ENCODE measurements at regions not wholly inside any gene's neighbourhood (a gene's known extent, or its start where the extent isn't known, plus 50 kb on each side); places are given as distances from the start of the nearest gene placed in this dataset.
"Not testable (repeated sequence)": the region's sequence is repeated elsewhere in the genome, so short reads cannot be mapped to it uniquely, and the experiment has no call there.

DNA sequence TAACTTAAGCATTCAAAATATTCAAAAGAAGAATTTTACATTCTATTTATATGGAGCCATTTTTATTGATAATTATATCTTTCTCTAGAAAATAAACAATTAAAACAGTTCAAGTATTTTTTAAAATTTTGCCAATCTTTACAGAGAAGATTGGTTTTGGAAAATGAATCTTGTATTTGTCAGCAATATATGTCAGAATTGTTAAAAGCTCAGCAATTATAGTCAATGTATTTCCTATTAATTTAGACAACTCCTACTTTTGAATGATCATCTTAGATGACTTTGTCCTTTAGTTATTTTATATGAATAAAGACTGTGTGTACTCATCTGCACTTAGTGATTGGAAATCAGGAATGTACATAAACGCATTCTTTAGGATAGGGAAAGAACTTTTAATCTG, 223.9 kb upstream of the MAD2L1 start:
- no peak for DNase-seq

DNA sequence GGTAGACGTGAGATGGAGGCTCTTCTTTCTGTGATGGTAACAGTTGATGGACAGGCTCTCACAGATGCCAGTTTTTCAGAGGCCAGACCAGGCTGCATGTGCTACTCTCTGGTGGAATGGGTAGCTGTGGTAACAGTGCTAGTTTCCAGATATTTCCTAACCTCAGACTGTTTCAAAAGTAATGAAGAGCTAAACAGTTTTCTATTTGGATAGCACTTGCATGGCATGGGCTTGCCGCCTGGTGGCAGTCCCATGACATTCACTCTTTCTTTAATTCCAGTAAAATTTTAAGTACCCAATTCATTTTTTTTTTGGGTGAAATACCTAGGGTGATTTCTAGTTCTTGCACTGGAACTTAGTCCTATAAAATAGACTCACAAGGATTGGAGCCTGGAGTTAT, 220.2 kb upstream of the MAD2L1 start:
- DNase-seq, result no peak

DNA sequence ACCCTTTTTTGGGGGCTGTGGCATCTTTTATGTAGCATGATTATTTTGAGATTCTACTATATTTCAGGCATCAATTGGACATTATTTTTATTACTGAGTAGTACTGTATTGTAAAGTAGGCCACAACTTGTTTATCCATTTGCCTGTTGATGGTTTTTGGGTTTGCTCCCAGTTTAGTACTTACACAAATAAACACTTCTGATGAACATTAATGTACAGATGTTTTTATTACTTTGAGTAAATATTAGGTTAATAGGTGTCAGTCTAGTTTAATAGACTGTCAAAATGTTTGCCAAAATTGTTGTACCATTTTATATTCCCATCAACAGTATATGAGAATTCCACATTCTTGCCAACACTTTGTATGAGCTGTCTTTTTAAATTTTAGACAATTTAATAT, 214.9 kb upstream of the MAD2L1 start:
- no peak for DNase-seq

DNA sequence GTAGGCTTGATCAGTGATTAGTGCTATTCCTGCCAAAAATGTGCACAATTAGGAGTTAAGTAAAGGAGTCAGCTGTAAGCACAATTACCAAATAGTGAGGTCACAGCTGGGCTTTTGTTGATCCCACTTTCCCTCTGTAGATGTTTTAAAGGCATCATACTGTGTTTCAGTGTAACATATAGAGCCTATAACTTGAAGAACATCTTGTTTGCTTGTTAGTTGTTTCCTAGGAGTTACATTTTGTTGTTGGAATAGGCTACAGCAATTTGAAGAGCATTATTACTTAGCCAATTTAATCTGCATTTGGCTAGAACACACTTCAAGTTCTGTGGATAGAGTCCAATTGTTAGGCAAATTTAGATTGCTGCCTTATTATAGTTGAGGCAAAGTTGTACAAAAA, 210.7 kb upstream of the MAD2L1 start:
- no peak for DNase-seq

DNA sequence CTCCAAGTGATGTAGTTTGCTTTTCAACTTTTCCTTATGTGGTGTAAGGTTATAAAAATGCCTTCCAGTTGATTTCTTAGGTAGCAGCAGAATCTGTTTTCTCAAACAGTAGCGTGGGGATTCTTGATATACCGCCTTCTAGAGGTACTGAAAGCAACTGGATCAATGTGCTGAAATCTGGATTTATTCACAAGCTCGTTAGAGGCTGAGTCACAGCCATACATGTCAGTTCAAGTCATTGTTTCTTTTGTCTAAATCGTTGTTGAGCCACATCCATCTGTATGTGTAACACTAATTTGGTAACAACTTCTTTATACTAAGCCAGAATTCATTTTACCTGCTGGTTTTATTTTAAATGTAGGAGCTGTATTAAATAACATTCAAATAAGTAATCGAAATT, 200.0 kb upstream of the MAD2L1 start:
- DNase-seq, result no peak

DNA sequence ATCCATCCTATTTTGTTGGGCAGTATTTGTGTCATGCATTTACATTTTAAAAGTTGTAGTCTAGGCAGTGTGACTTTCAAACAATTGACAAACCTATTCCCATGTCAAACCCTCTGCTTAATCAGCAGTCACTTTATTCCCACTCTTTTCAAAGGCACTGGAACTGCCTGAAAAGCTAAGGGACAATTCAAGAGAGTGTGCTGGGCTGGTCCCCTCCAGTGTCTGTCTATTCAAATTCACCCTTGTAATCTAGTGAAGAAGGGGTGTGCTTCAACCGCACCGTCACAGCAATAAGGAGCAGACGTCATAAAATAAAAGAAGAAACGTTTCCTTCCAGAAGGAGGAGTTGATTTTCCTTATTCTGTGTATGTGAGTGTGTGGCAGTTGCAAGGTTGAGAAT, 197.0 kb upstream of the MAD2L1 start:
- DNase-seq, result no peak

DNA sequence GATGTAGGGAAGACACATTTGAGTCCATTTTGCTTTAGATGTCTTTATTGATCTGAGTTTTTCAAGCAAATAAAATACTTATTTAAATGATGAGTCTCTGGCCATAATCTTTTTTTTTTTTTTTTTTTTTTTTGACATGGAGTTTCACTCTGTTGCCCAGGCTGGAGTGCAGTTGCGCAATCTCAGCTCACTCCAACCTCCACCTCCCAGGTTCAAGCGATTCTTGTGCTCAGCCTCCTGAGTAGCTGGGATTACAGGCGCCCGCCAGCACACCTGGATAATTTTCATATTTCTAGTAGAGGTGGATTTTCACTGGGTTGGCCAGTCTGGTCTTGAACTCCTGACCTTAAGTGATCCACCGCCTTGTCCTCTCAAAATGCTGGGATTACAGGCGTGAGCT, 194.5 kb upstream of the MAD2L1 start:
- DNase-seq, result no peak

DNA sequence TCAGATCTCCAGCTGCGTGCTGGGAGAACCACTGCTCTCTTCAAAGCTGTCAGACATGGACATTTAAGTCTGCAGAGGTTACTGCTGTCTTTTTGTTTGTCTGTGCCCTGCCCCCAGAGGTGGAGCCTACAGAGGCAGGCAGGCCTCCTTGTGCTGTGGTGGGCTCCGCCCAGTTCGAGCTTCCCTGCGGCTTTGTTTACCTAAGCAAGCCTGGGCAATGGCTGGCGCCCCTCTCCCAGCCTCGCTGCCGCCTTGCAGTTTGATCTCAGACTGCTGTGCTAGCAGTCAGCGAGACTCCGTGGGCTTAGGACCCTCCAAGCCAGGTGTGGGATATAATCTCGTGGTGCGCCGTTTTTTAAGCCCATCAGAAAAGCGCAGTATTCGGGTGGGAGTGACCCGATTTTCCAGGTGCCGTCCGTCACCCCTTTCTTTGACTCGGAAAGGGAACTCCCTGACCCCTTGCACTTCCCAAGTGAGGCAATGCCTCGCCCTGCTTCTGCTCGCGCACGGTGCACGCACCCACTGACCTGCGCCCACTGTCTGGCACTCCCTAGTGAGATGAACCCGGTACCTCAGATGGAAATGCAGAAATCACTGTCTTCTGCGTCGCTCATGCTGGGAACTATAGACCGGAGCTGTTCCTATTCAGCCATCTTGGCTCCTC, 189.6 kb upstream of the MAD2L1 start:
- not testable (repeated sequence) for DNase-seq

DNA sequence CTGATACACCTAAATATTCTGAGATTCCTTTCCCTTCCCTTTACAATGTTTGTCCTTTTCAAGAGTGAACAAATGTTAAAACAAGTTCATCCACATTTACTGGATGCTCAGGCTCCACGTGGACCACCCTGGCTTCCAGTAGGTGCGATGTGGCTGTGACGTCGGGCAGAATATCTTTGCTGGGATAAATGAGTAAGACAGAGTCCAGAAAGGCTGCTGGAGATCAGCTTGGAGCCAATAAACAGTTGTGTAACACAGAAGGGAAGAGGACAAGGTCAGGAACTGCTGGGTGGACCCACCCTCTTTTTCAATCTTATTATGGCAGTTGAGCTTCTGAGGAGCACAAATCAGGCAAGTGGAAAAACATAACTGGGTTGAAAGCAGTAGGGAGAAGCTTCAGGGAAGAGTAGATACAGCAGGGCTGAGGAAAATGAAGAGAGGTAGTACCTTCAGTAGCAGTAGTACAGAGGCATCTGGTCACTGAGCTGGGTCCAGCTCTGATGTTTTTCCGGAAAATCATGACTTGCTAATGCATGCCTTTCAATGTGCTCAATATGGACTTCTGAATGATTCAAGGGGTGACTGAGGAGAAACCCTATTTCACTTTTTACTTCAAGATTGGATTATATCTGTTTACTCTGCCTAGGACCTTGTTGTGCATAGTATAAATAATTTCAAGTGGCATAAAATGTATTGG, 171.8 kb upstream of the MAD2L1 start:
- DNase-seq, result no peak

DNA sequence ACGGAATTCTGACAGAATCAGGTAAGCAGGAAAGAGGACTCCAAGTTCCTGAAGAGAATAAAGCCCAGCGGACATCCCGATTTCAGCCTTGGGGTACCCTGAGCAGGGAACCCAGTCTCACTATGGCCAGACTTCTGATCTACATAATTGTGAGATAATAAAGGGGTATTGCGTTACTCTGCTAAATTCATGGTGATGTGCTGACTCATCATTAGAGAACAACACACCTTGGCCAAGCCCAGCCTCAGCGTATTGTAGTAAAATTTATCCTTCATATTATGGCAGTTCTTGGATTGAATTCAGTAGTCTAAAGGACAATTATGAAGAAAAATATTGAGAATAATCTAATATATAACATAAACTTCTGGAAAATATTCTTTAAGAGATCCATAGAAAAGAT, 170.2 kb upstream of the MAD2L1 start:
- DNase-seq, result no peak

DNA sequence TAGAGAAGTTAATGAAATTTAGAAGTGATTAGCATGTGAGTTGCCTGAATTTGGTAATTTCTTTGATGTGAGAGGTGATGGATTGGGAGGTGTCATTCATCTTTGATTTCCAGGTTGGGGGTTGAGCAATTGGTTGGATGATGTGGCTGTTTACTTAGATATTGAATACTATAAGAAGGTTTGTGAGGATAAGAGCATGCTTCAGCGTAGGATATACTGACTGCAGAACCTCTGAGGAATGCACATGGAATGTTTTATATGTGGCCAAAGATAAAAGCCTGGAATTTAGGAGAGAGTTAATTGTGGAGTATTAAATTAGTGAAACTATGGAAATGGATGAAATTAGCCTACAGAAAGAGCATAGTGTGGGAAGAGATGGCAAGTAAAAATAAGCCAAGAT, 165.4 kb upstream of the MAD2L1 start:
- DNase-seq, result no peak

DNA sequence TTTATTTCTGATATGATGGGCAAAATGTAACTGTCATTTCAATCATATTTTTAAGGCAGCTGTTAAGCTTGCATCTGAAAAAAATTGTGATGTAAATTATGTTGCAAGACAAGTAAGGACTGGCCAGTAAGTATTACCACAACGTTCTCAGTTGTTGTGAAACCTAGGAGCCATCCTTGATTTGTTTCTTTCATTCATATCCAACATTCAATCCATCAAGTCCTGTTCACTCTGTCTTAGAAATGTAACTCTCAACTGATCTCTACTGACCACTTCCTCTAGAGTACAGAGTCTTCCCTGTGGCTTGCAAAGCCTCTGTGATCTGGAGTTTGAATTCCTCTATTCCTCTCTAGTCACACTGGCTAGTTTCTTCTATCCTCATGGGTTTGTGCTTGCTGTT, 161.4 kb upstream of the MAD2L1 start:
- no peak for DNase-seq

DNA sequence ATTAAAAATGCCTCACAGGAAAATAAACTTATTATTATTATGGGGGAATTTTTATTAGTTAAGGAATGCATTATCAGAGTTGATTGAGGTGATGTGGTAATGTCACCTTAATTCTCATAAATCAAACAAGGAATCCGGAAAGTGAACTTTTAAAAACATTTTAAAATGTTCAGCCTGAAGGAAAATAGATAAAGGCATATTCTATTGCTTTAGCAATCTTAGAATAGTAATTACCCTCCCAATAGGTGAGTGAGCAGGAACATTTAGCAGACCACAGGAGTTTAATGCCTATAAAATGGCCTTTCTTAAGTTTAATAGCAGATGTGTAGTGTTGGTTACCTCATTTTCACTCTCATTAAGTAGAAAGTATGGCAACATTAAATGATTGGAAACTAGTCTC, 160.9 kb upstream of the MAD2L1 start:
- DNase-seq, result no peak

DNA sequence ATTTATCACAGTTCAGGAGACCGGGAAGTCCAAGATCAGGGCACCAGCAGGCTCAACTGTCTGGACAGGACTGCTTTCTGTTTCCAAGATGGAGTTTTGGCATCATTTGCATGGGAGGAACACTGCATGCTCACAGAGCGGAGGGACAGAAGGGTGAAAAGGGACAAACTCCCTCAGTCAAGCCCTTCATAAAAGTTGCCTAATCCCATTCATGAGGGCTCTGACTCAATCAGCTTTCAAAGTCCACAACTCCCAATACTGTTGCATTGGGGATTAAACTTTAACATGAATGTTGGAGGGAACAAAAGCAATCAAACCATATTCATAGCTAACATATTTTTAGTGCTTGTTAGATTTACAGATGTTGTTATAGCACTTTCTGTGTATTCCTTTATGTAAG, 158.9 kb upstream of the MAD2L1 start:
- no peak for DNase-seq

DNA sequence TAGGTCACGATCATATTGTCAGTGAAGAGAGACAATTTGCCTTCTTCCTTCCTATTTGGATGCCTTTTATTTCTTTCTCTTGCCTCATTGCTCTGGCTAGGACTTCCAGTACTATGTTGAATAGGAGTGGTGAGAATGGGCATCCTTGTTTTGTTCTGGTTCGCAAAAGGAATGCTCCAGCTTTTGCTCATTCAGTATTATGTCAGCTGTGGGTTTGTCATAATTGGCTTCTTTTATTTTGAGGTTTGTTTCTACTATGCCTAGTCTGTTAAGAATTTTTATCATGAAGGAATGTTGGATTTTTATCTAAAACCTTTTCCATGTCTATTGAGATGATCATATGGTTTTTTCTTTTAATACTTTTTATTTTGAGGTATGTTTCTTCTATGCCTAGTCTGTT, 152.3 kb upstream of the MAD2L1 start:
- no peak for DNase-seq

DNA sequence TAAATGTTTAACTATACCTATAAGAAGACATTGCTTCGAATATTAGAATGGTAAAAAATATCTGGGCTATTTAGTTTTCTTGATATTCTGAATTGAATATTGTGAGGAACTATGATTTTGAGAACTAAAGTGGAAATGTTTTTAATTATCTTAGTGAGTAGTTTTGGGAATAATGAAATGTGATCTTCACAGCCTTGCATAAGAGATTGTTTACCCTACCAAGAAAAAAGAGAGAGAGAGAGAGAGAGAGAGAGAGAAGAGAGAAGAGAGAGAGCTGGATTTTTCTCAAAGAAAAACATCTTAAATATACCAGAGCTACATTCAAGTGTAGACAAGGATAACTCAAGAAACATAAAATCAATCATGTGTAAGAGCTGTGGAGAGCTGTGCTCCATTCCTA, 148.7 kb upstream of the MAD2L1 start:
- no peak for DNase-seq

DNA sequence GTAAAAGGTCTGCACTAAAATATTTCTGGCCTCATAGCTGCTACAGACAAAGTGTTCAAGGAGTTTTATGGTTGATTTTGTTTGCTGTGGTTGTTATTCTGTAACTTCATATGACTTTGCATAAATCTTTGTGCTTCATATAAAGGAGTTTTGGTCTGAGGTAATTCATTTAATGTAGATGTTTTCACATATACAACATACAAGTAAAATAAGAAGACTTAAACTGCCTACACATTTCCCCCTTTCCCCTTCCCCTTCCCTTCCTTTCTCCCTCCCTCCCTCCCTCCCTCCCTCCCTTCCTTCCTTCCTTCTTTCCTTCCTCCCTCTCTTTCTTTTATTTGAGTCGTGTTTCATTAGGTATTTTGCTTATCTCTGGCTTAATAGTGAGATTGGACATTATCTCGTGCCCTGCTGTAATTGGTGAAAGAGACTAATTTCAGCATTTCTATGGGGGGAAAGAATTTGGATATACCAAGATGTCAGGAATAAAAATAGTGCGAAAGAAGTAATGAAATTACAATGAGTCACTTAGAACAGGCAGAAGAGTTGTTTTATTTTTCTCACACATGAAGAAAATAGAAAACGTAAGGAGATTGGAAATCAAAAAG, 144.9 kb upstream of the MAD2L1 start:
- DNase-seq, result no peak

DNA sequence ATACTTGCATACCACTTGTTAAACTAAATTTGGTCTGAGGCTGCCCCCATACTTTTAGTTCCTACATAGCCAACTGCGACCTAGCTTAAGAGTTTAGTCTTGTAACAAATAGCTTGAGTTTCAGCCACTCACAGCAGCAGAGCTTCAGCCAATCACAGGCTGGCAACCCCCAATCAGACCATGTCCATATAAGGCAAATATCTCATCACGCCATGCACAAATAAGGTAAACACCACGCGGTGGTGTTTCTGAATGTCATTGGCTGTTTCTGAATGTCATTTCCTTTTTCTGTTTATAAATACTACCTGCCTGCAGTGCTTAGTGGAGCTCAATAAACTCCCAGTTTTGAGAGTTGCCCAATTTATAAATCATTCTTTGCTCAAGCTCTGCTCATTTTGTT, 143.1 kb upstream of the MAD2L1 start:
- no peak for DNase-seq

DNA sequence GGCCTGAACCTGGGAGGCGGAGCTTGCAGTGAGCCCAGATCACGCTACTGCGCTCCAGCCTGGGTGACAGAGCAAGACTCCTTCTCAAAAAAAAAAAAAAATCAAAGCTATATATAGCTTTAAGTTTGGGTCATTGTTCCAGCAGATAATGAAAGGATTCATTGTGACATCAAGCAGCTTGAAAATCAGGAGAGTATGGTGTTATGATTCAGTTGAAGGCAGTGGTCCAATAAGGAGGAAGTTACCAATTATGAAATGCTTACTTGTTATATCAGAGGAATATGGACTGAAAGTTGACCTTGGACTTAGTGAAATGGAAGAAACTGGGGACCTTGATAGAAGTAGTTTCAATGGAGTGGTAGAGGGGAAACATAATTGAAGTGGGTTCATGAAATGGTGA, 140.4 kb upstream of the MAD2L1 start:
- no peak for DNase-seq

DNA sequence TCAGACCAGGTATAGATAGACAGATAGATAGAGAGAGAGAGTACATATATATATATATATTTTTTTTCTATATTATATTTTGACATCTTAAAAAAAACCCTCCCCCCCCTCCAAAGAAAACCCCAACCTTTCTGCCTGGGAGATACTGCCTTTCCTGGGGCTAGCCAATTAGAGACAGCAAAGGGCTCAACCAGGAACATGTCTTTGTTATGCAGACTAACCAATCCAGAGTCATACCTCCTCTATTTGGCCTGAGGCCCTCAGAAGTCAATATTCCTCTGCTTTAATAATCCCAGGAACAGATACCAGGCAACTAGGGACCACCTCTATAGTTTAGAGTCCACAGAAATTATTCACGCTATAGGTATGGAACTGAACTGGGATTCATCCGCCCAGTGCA, 135.6 kb upstream of the MAD2L1 start:
- no peak for DNase-seq

DNA sequence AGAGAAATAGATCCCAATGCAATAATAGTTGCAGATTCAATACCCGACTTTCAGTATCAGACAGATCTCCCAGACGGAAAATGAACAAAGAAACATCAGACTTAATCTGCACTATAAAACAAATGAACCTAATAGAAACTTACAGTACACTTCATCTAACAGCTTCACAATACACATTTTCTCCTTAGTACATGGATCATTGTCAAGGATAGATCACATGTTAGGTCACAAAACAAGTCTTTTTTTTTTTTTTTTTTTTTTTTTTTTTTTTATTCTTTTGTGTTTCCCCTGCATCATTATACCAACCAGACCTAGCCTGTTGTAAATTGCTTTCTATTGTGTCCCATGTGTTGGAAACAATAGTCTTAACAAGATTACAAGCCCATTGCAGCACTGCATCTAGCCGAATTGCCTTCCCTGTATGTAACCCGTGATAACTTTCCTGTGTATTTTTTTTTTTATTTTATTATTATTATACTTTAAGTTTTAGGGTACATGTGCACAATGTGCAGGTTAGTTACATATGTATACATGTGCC, 134.0 kb upstream of the MAD2L1 start:
- DNase-seq, result not testable (repeated sequence)

DNA sequence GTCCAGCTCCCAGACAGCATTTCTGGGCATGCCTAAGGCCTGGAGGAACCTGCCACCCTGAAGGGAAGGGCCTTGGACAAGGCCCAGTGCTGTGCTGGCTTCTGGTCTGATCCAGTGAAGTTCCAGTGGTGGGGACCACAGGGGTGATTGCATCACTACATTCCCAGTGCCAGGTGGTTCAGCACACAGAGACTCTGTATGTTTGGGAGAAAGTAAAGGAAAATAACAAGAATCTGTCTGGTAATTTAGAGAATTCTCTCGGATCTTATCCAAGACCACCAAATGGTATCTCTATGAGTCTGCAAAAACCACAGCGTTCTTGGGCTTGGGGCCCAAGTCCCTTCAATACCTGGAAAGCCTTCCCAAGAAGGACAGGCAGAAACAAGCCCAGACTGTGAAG, 131.8 kb upstream of the MAD2L1 start:
- no peak for DNase-seq

DNA sequence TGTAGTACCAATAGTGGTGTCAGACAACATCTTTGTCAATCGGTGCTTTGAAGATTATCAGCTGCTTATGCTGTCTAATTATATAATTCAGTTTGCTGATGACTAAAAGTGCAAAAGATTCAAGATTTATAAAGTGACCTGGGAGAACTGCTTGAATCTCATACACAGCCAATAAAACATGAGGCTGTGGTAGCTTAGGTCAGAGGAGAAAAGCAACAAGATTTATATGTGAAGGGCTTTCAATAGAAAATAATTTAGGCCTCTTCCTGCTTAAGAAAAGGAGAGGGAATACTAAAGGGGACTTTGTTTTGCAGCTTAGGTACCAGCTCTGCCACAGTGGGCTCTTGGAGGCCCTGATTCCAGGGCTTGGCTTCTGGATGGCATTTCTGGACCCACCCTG, 111.0 kb upstream of the MAD2L1 start:
- DNase-seq, result no peak

DNA sequence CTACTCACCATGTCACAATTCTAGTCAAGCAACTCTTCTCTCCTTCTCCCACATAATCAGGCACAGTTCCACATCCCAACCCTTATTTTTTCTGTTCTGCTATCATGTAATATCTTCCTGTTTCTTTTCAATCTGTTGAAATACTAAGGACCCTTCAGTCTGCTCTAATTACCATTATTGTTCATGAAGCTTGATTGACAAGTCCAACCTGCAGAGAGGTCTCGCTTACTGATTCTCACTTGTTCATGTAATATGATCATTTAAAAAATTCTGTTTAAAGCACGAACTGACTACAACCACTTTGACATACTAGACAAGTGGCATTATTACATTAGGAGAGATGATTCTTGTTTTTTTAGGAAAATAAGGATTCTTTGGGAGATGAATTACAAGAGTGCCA, 108.6 kb upstream of the MAD2L1 start:
- no peak for DNase-seq

DNA sequence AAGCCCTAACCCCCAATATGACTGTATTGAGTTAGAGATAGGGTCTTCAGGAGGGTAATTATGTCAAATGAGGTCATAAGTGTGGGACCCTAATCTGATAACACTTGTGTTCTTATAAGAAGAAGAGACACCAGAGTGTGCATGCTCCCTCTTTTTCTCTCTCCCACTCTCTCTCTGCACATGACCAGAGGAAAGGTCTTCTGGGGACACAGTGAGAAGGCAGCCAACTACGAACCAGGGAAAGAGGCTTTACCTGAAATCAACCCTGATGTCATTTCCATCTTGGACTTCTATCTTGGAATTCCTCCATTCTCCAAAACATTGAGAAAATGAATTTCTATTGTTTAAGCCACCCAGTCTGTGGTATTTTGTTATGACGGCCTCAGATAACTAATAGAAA, 97.2 kb upstream of the MAD2L1 start:
- DNase-seq, result no peak
